IMR-90 (cell line): ENCODE measurements at regions not wholly inside any gene's neighbourhood (a gene's known extent, or its start where the extent isn't known, plus 50 kb on each side); places are given as distances from the start of the nearest gene placed in this dataset.

Experiments used
- ATAC-seq: fragments of 200-7000 bp; cut with Tn5 transposase; 2 replicates; pipeline ENCODE4 v1.9.1; 2020; ENCODE audit warnings: low read depth, mild to moderate bottlenecking, moderate library complexity
- BruUV-seq: library from RNA; stranded (reverse); fragments of 400-500 nt; replicated peaks from 2 replicates; lab custom pipeline; 2021; lab: Mats Ljungman, UMichigan
- CTCF ChIA-PET: fragments of 300-600 bp; formaldehyde crosslinking; extraction: SDS; loops from one replicate; lab custom pipeline; 2021; ENCODE audit warnings: antibody characterized with exemption; lab: Yijun Ruan, JAX
- POLR2A ChIA-PET: fragments of 300-600 bp; sonication (Branson Sonifier 250); formaldehyde crosslinking; loops from one replicate; lab custom pipeline; 2022; ENCODE audit warnings: antibody characterized with exemption; ENCODE audit not compliant: unreplicated experiment; lab: Charles Lee
- DNase-seq: peaks from one replicate; pipeline ENCODE4 v3.0.0; 2013
- H2AFZ ChIP-seq: replicated peaks from 2 replicates; pipeline ENCODE3; 2013; ENCODE audit warnings: low read length, mild to moderate bottlenecking; ENCODE audit not compliant: poor library complexity
- H2AK5ac ChIP-seq: 2 replicates; pipeline ENCODE4 v1.6.1; 2013; ENCODE audit warnings: low read depth, low read length, inconsistent platforms
- H2AK9ac ChIP-seq: replicated peaks from 2 replicates; pipeline ENCODE3; 2013; ENCODE audit warnings: mild to moderate bottlenecking, low read depth, low read length, moderate library complexity; ENCODE audit not compliant: poor library complexity
- H2BK120ac ChIP-seq: 2 replicates; pipeline ENCODE4 v1.6.1; 2013; ENCODE audit warnings: low read depth, low read length, inconsistent platforms
- H2BK15ac ChIP-seq: 3 replicates; pipeline ENCODE4 v1.6.1; 2013; ENCODE audit warnings: low read depth, low read length, inconsistent platforms
- H2BK20ac ChIP-seq: 2 replicates; pipeline ENCODE4 v1.6.1; 2013; ENCODE audit warnings: low read depth, mild to moderate bottlenecking, inconsistent platforms, low read length, moderate library complexity
- H2BK5ac ChIP-seq: 2 replicates; pipeline ENCODE4 v1.6.1; 2013; ENCODE audit warnings: mild to moderate bottlenecking, low read depth, low read length, inconsistent platforms; ENCODE audit not compliant: poor library complexity, severe bottlenecking
- H3K14ac ChIP-seq: replicated peaks from 2 replicates; pipeline ENCODE4 v1.6.1; 2013; ENCODE audit warnings: low read depth, low read length, inconsistent platforms
- H3K18ac ChIP-seq: 2 replicates; pipeline ENCODE4 v1.6.1; 2013; ENCODE audit warnings: low read depth, low read length, control low read depth
- H3K23ac ChIP-seq: 2 replicates; pipeline ENCODE4 v1.6.1; 2013; ENCODE audit warnings: low read depth, low read length, inconsistent platforms
- H3K27ac ChIP-seq: 2 replicates; pipeline ENCODE4 v1.5.1; 2013; ENCODE audit warnings: mild to moderate bottlenecking, control low read depth, low read length; ENCODE audit not compliant: insufficient read depth
- H3K27me3 ChIP-seq: 2 replicates; pipeline ENCODE4 v1.6.1; 2013; ENCODE audit warnings: low read length; ENCODE audit not compliant: control insufficient read depth, insufficient read depth
- H3K36me3 ChIP-seq: 2 replicates; pipeline ENCODE4 v1.6.1; 2013; ENCODE audit warnings: low read length, mixed read lengths; ENCODE audit not compliant: control insufficient read depth, insufficient read depth
- H3K4ac ChIP-seq: 2 replicates; pipeline ENCODE4 v1.6.1; 2013; ENCODE audit warnings: low read depth, low read length, inconsistent platforms
- H3K4me1 ChIP-seq: 2 replicates; pipeline ENCODE4 v1.6.1; 2013; ENCODE audit warnings: low read length, mixed read lengths; ENCODE audit not compliant: control insufficient read depth, insufficient read depth
- H3K4me2 ChIP-seq: 2 replicates; pipeline ENCODE4 v1.6.1; 2013; ENCODE audit warnings: low read depth, mild to moderate bottlenecking, control low read depth, low read length, moderate library complexity
- H3K4me3 ChIP-seq: 2 replicates; pipeline ENCODE4 v1.5.1; 2013; ENCODE audit warnings: low read depth, mild to moderate bottlenecking, control low read depth, low read length, moderate library complexity; ENCODE audit not compliant: insufficient read depth
- H3K56ac ChIP-seq: 2 replicates; pipeline ENCODE4 v1.6.1; 2013; ENCODE audit warnings: low read length, inconsistent platforms; ENCODE audit not compliant: insufficient read depth; ENCODE audit errors: extremely low read depth
- H3K79me1 ChIP-seq, 2 experiments: 2 replicates each; pipeline ENCODE4 v1.6.1; 2013; ENCODE audit warnings: low read length in 2 of 2, inconsistent platforms in 1 of 2, low read depth in 1 of 2
- H3K9ac ChIP-seq: 2 replicates; pipeline ENCODE4 v1.6.1; 2013; ENCODE audit warnings: low read depth, low read length, control low read depth
- H3K9me1 ChIP-seq: 2 replicates; pipeline ENCODE4 v1.6.1; 2013; ENCODE audit warnings: low read length, inconsistent platforms; ENCODE audit not compliant: insufficient read depth
- H3K9me3 ChIP-seq: 2 replicates; pipeline ENCODE4 v1.6.1; 2013; ENCODE audit warnings: low read length; ENCODE audit not compliant: control insufficient read depth, insufficient read depth
- H4K20me1 ChIP-seq: 2 replicates; pipeline ENCODE4 v1.6.1; 2013; ENCODE audit warnings: low read length, inconsistent platforms; ENCODE audit not compliant: insufficient read depth
- H4K5ac ChIP-seq: 2 replicates; pipeline ENCODE4 v1.6.1; 2013; ENCODE audit warnings: mild to moderate bottlenecking, low read depth, low read length, control low read depth
- H4K8ac ChIP-seq, 2 experiments: 2 replicates each; pipeline ENCODE4 v1.6.1; 2013; ENCODE audit warnings: low read depth in 2 of 2, low read length in 2 of 2, control low read depth in 1 of 2, inconsistent platforms in 1 of 2
- H4K91ac ChIP-seq: 2 replicates; pipeline ENCODE4 v1.6.1; 2013; ENCODE audit warnings: low read depth, low read length, inconsistent platforms; ENCODE audit not compliant: insufficient read depth
- BHLHE40 ChIP-seq: fragments of 150-350 bp; IDR thresholded peaks from 2 replicates; pipeline ENCODE4 v1.6.1; 2016; ENCODE audit warnings: mild to moderate bottlenecking, low read depth, low read length
- CEBPB ChIP-seq: IDR thresholded peaks from 2 replicates; pipeline ENCODE4 v1.6.1; 2012; ENCODE audit warnings: low read depth, low read length, improper control_type of control experiment
- CHD1 ChIP-seq: IDR thresholded peaks from 2 replicates; pipeline ENCODE4 v1.6.1; 2012; ENCODE audit warnings: low read depth, low read length, improper control_type of control experiment
- CTCF ChIP-seq: conservative IDR thresholded peaks from 2 replicates; pipeline ENCODE4 v1.5.1; 2012; ENCODE audit warnings: mild to moderate bottlenecking, low read depth, low read length, improper control_type of control experiment
- MAFK ChIP-seq: IDR thresholded peaks from 2 replicates; pipeline ENCODE4 v1.6.1; 2012; ENCODE audit warnings: low read depth, low read length, improper control_type of control experiment
- NFE2L2 ChIP-seq: fragments of 150-350 bp; IDR thresholded peaks from 2 replicates; pipeline ENCODE4 v1.6.1; 2016; ENCODE audit warnings: low read depth, mild to moderate bottlenecking, low read length
- RAD21 ChIP-seq: IDR thresholded peaks from 2 replicates; pipeline ENCODE4 v1.6.1; 2012; ENCODE audit warnings: low read length, improper control_type of control experiment
- RFX5 ChIP-seq: IDR thresholded peaks from 2 replicates; pipeline ENCODE4 v1.8.0; 2012; ENCODE audit warnings: low read depth, mild to moderate bottlenecking, low read length, moderate library complexity
- SMC3 ChIP-seq: fragments of 150-350 bp; IDR thresholded peaks from 2 replicates; pipeline ENCODE4 v1.6.1; 2016; ENCODE audit warnings: low read depth, mild to moderate bottlenecking, antibody characterized with exemption, low read length, moderate library complexity
- USF2 ChIP-seq: fragments of 150-350 bp; IDR thresholded peaks from 2 replicates; pipeline ENCODE4 v1.6.1; 2017; ENCODE audit warnings: mild to moderate bottlenecking, antibody characterized with exemption, low read length, low read depth
- WGBS, 2 experiments: methylation state at CpG; one replicate each; pipeline versions ENCODE4 v1.1.5 to v1.1.7; 2013; ENCODE audit warnings: missing lambda C conversion rate in 2 of 2; ENCODE audit not compliant: insufficient read length in 1 of 2; ENCODE audit errors: extremely low coverage in 2 of 2; 5-methylcytosine and 5-hydroxymethylcytosine counted together
- dilution Hi-C: fragments of 300-500 bp; cut with HindIII; formaldehyde crosslinking; loops from one replicate; pipeline ENCODE4 v1.14.3; 2018; ENCODE audit warnings: low sequenced_read_pairs; ENCODE audit not compliant: unreplicated experiment
- in situ Hi-C: fragments of 300-500 bp; cut with MboI; formaldehyde crosslinking; loops from 3 replicates; pipeline ENCODE4 v1.14.3; 2019; ENCODE audit warnings: low sequenced_read_pairs, inconsistent platforms, mixed read lengths
- intact Hi-C: fragments of 100-400 bp; cut with micrococcal nuclease; formaldehyde crosslinking; loops from 2 replicates; pipeline ENCODE4 v1.10.0; 2022

GRCh38 chr18:43571078-43571689 lies 293.9 kb upstream of the SYT4 start:
- H3K4me1 ChIP-seq, result no peaks in the 10 kb centered on the region
- no peak overlapping the region for H3K14ac ChIP-seq
- intact Hi-C loops, result loop anchor here (1.0 kb wide), 1 partner anchor 16 kb away; no protein-coding TSS in a partner anchor
- WGBS, 2 experiments, result no CpG with 5 or more reads among the region's 4 CpGs
- H3K4me2 ChIP-seq, result no peak overlapping the region
- no peak overlapping the region for H3K9ac ChIP-seq
- no peak overlapping the region for H3K4ac ChIP-seq
- H3K79me1 ChIP-seq, result no peaks in the 10 kb centered on the region
- no peak overlapping the region for H3K23ac ChIP-seq
- no peaks in the 10 kb centered on the region for H3K36me3 ChIP-seq
- H3K27ac ChIP-seq, result no peak overlapping the region
- ChIA-PET POLR2A (interaction anchor here (0.6 kb wide), 1 partner anchor 1677 kb away, joined by 5 read pairs; no protein-coding TSS in a partner anchor), CTCF (interaction anchor here (0.8 to 4.5 kb wide), 4 partner anchors 11 to 43 kb away, joined by 3 to 45 read pairs (median 4); no protein-coding TSS in a partner anchor)
- H2BK20ac ChIP-seq, result no peak overlapping the region
- no peak overlapping the region for H4K91ac ChIP-seq
- H3K4me3 ChIP-seq, result no peak overlapping the region
- no peak overlapping the region for H2BK15ac ChIP-seq
- no TSS peak for BruUV-seq
- H3K56ac ChIP-seq, result no peak overlapping the region
- ATAC-seq (peak; percentile 75; the same call in 1 of the 2 replicates), DNase-seq (peak; percentile 47)
- no peaks in the 10 kb centered on the region for H4K20me1 ChIP-seq
- no peak overlapping the region for H2AK9ac ChIP-seq
- H3K9me3 ChIP-seq, result no peaks in the 10 kb centered on the region
- H4K5ac ChIP-seq, result no peak overlapping the region
- dilution Hi-C loops, result no loop called here
- H2BK5ac ChIP-seq, result no peak overlapping the region
- no peak overlapping the region for H2BK120ac ChIP-seq
- peak; percentile 61 for TF ChIP-seq RAD21
- TF ChIP-seq NFE2L2, result no peak
- no peak for TF ChIP-seq MAFK
- no peak for TF ChIP-seq BHLHE40
- no peak for TF ChIP-seq USF2
- TF ChIP-seq CTCF, result peak; percentile 74
- no peak for TF ChIP-seq CHD1
- no peak for TF ChIP-seq RFX5
- peak; percentile 40 for TF ChIP-seq SMC3
- TF ChIP-seq CEBPB, result no peak
- no peak overlapping the region for H2AK5ac ChIP-seq
- H4K8ac ChIP-seq, result no peak overlapping the region
- no peak overlapping the region for H3K18ac ChIP-seq
- H3K9me1 ChIP-seq, result no peaks in the 10 kb centered on the region
- no peak overlapping the region for H2AFZ ChIP-seq
- in situ Hi-C loops, result no loop called here
- H3K27me3 ChIP-seq, result no peaks in the 10 kb centered on the region
